Calu3 (cell line): ENCODE measurements at regions not wholly inside any gene's neighbourhood (a gene's known extent, or its start where the extent isn't known, plus 50 kb on each side); places are given as distances from the start of the nearest gene placed in this dataset.

Experiments
- BruUV-seq: library from RNA; stranded (reverse); fragments of 400-500 nt; replicated peaks from 2 replicates; lab custom pipeline; 2021; lab: Mats Ljungman, UMichigan
- CTCF ChIA-PET: fragments of 300-600 bp; sonication (Branson Sonifier 250); formaldehyde crosslinking; loops from one replicate; lab custom pipeline; 2022; ENCODE audit warnings: antibody characterized with exemption; lab: Charles Lee
- DNase-seq: peaks from one replicate; pipeline ENCODE4 v3.0.0; 2022
- H3K27ac Mint-ChIP-seq: one replicate; pipeline ENCODE4 v1.8.0; 2022; ENCODE audit warnings: mixed read lengths; ENCODE audit not compliant: unreplicated experiment
- H3K27me3 Mint-ChIP-seq: one replicate; pipeline ENCODE4 v1.8.0; 2022; ENCODE audit warnings: mixed read lengths; ENCODE audit not compliant: unreplicated experiment
- H3K36me3 Mint-ChIP-seq: one replicate; pipeline ENCODE4 v1.8.0; 2022; ENCODE audit warnings: mild to moderate bottlenecking, moderate library complexity, mixed read lengths; ENCODE audit not compliant: insufficient read depth, unreplicated experiment
- H3K4me1 Mint-ChIP-seq: one replicate; pipeline ENCODE4 v1.8.0; 2022; ENCODE audit warnings: mild to moderate bottlenecking, low read depth, mixed read lengths; ENCODE audit not compliant: unreplicated experiment
- H3K4me3 Mint-ChIP-seq: one replicate; pipeline ENCODE4 v1.8.0; 2022; ENCODE audit warnings: mild to moderate bottlenecking, low read depth, moderate library complexity, mixed read lengths; ENCODE audit not compliant: unreplicated experiment
- H3K9me3 Mint-ChIP-seq: one replicate; pipeline ENCODE4 v1.8.0; 2022; ENCODE audit warnings: low read depth, mixed read lengths; ENCODE audit not compliant: unreplicated experiment
- CTCF ChIP-seq: fragments of 200-600 bp; IDR thresholded peaks from one replicate; pipeline ENCODE4 v1.8.0; 2022; ENCODE audit warnings: antibody characterized with exemption; ENCODE audit not compliant: unreplicated experiment
- intact Hi-C: fragments of 100-400 bp; cut with micrococcal nuclease; formaldehyde crosslinking; loops from one replicate; pipeline ENCODE4 v1.10.0; 2022; ENCODE audit not compliant: unreplicated experiment

GRCh38 chr9:82417501-82417900, 428.9 kb downstream of the SPATA31D1 start:
- no peak for DNase-seq
- Mint-ChIP-seq H3K36me3 (no peaks in the 10 kb centered on the region), H3K27me3 (no peaks in the 10 kb centered on the region), H3K27ac (no peak overlapping the region), H3K9me3 (peaks cover 2% of the 10 kb centered on the region), H3K4me1 (no peaks in the 10 kb centered on the region), H3K4me3 (no peak overlapping the region)
- BruUV-seq = no TSS peak
- CTCF ChIA-PET = no interaction called here
- intact Hi-C loops = no loop called here
- no peak for TF ChIP-seq CTCF

DNA sequence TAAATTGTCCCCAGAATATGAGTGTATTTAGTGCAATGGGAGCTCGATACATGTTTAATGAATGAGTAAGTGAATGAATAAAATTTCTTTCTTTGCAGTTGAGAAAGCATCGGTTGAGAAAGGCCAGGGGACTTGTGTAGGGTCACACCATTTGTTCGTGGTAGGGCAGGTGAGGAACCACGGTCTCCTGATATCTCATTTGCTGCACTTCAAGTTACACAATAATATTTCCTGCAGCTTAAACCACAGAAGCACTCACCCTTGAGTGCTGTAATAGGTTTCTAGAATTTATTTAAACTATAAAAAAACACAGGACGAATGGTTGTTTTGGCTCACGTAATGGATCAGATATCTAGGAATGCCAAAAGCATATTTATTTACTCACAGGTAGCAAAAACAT, 429.8 kb downstream of the SPATA31D1 start:
- DNase-seq = no peak
- Mint-ChIP-seq H3K4me3 (no peak overlapping the region), H3K36me3 (no peaks in the 10 kb centered on the region), H3K27ac (no peak overlapping the region), H3K9me3 (peaks cover 2% of the 10 kb centered on the region), H3K4me1 (no peaks in the 10 kb centered on the region), H3K27me3 (no peaks in the 10 kb centered on the region)
- CTCF ChIA-PET = no interaction called here
- intact Hi-C loops = no loop called here
- BruUV-seq = no TSS peak
- no peak for TF ChIP-seq CTCF

- intact Hi-C loops = no loop called here
- CTCF ChIA-PET = no interaction called here
- Mint-ChIP-seq H3K9me3 (peaks cover 2% of the 10 kb centered on the region), H3K27ac (no peak overlapping the region), H3K27me3 (no peaks in the 10 kb centered on the region), H3K4me1 (no peaks in the 10 kb centered on the region), H3K36me3 (no peaks in the 10 kb centered on the region), H3K4me3 (no peak overlapping the region)
- no peak for DNase-seq
- TF ChIP-seq CTCF = no peak
- BruUV-seq = no TSS peak
These were observed 431.3 kb downstream of the SPATA31D1 start for GRCh38 chr9:82419696-82420486.

DNA sequence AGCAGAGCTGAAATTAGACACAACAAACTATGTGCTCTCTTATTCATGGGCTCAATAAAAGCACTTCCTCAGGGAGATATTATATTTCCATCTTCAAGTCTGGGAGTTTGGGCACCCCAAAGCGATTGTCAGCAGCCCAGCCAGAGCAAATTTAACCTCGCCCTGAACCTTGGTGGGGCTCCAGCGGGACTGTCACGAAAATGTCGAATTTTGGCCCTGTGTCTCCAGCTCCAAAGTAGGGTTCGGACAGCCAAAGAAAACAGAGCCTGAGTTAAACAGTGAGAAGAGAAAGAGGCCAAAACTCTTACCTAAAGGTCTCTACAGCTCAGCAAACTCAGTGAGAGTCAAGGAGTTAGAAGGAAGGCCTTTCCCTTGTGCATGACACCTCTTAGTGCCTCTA, 432.9 kb downstream of the SPATA31D1 start:
- Mint-ChIP-seq H3K27me3 (no peaks in the 10 kb centered on the region), H3K4me3 (no peak overlapping the region), H3K36me3 (no peaks in the 10 kb centered on the region), H3K9me3 (no peaks in the 10 kb centered on the region), H3K4me1 (no peaks in the 10 kb centered on the region), H3K27ac (no peak overlapping the region)
- intact Hi-C loops = no loop called here
- TF ChIP-seq CTCF = no peak
- BruUV-seq = no TSS peak
- DNase-seq = no peak
- CTCF ChIA-PET = no interaction called here
